GM21515 (cell line): ENCODE measurements at regions not wholly inside any gene's neighbourhood (a gene's known extent, or its start where the extent isn't known, plus 50 kb on each side); places are given as distances from the start of the nearest gene placed in this dataset.

ENCODE experiments used
- ATAC-seq: cut with Tn5 transposase; IDR thresholded peaks from one replicate; pipeline ENCODE4 v1.9.1; 2021; ENCODE audit not compliant: unreplicated experiment

- ATAC-seq, result no peak
These were observed 466.8 kb downstream of the SOX6 start for GRCh38 chr11:15889363-15890030.

GRCh38 chr11:15890031-15890713 lies 466.2 kb downstream of the SOX6 start:
- ATAC-seq, result no peak

- ATAC-seq, result no peak
These were observed 463.3 kb downstream of the SOX6 start for GRCh38 chr11:15893080-15893492.

- no peak for ATAC-seq
These were observed 460.3 kb downstream of the SOX6 start for GRCh38 chr11:15896026-15896425.

- ATAC-seq, result no peak
These were observed 459.8 kb downstream of the SOX6 start for GRCh38 chr11:15896530-15896929.

- ATAC-seq, result no peak
These were observed 459.0 kb downstream of the SOX6 start for GRCh38 chr11:15897211-15897960.

GRCh38 chr11:15901054-15901453 lies 455.3 kb downstream of the SOX6 start:
- no peak for ATAC-seq

GRCh38 chr11:15901790-15902189 lies 454.6 kb downstream of the SOX6 start:
- ATAC-seq, result no peak

- ATAC-seq, result no peak
These were observed 453.1 kb downstream of the SOX6 start for GRCh38 chr11:15903246-15903645.

- ATAC-seq, result no peak
These were observed 450.8 kb downstream of the SOX6 start for GRCh38 chr11:15905366-15906104.

GRCh38 chr11:15906481-15907035 lies 449.8 kb downstream of the SOX6 start:
- ATAC-seq, result no peak

- ATAC-seq, result no peak
These were observed 448.5 kb downstream of the SOX6 start for GRCh38 chr11:15907806-15908205.

GRCh38 chr11:15909937-15910598 lies 446.3 kb downstream of the SOX6 start:
- no peak for ATAC-seq

GRCh38 chr11:15910761-15911160 lies 445.6 kb downstream of the SOX6 start:
- ATAC-seq, result no peak

- no peak for ATAC-seq
These were observed 444.8 kb downstream of the SOX6 start for GRCh38 chr11:15911377-15912044.

GRCh38 chr11:15912291-15912690 lies 444.1 kb downstream of the SOX6 start:
- no peak for ATAC-seq

- no peak for ATAC-seq
These were observed 443.5 kb downstream of the SOX6 start for GRCh38 chr11:15912825-15913224.

GRCh38 chr11:15913261-15913660 lies 443.1 kb downstream of the SOX6 start:
- ATAC-seq, result no peak
